A549 (cell line): ENCODE measurements at regions not wholly inside any gene's neighbourhood (a gene's known extent, or its start where the extent isn't known, plus 50 kb on each side); places are given as distances from the start of the nearest gene placed in this dataset.
A peak's percentile ranks its signal among the peaks of the same experiment; 100 is the strongest.

Source experiments
- ATAC-seq, 2 experiments: fragments of 200-7000 bp in 1 of 2; fragments of >200 bp in 1 of 2; cut with Nextera tagmentation in 1 of 2; cut with Tn5 transposase in 1 of 2; 3 replicates each; pipeline versions ENCODE4 v1.8.0 to v1.9.1; 2018 to 2020; ENCODE audit warnings: mild to moderate bottlenecking in 1 of 2, moderate library complexity in 1 of 2
- CTCF ChIA-PET: fragments of 300-600 bp; sonication (Branson Sonifier 250); formaldehyde crosslinking; extraction: SDS; loops from one replicate; lab custom pipeline; 2021; ENCODE audit warnings: antibody characterized with exemption, inconsistent platforms; lab: Yijun Ruan, JAX
- POLR2A ChIA-PET: fragments of 350-600 bp; formaldehyde crosslinking; extraction: SDS; loops from one replicate; lab custom pipeline; 2021; ENCODE audit warnings: antibody characterized with exemption, inconsistent platforms; lab: Yijun Ruan, JAX
- DNase-seq, 2 experiments: peaks; one replicate each; pipeline versions ENCODE4 v3.0.0 to v3.0.0-alpha.2; 2011 to 2016; ENCODE audit warnings: low read depth in 1 of 2, low spot score in 1 of 2
- FAIRE-seq: peaks from 2 replicates; lab custom pipeline; 2011; peaks lifted over from hg19 to GRCh38; lab: Jason Lieb, UNC
- H3K27ac ChIP-seq, 2 experiments: fragments of >200 bp; sonication (Bioruptor Twin); formaldehyde crosslinking; 3 replicates each; pipeline ENCODE4 v1.5.1; 2016 to 2017
- H3K4me1 ChIP-seq: fragments of >200 bp; sonication (Bioruptor Twin); formaldehyde crosslinking; 3 replicates; pipeline ENCODE4 v1.6.1; 2016
- H3K4me2 ChIP-seq: fragments of >200 bp; sonication (Bioruptor Twin); formaldehyde crosslinking; 3 replicates; pipeline ENCODE4 v1.6.1; 2016
- H3K4me3 ChIP-seq: fragments of >200 bp; sonication (Bioruptor Twin); formaldehyde crosslinking; 3 replicates; pipeline ENCODE4 v1.5.1; 2016
- H3K9me3 ChIP-seq: fragments of >200 bp; sonication (Bioruptor Twin); formaldehyde crosslinking; 3 replicates; pipeline ENCODE4 v1.6.1; 2016
- CBX8 ChIP-seq: fragments of 200-600 bp; sonication (generic); IDR thresholded peaks from 2 replicates; pipeline ENCODE4 v1.6.1; 2016
- CHD2 ChIP-seq: fragments of 150-350 bp; IDR thresholded peaks from 2 replicates; pipeline ENCODE4 v1.6.1; 2014; ENCODE audit warnings: low read length; ENCODE audit not compliant: partially characterized antibody
- EHF ChIP-seq: fragments of 250-450 bp; sonication (Bioruptor Pico); IDR thresholded peaks from 2 replicates; pipeline ENCODE4 v1.5.0; 2020; ENCODE audit warnings: mild to moderate bottlenecking
- EP300 ChIP-seq, 2 experiments: fragments of >200 bp; sonication (Bioruptor Twin); formaldehyde crosslinking; IDR thresholded peaks; 2 replicates in 1 of 2; 3 replicates in 1 of 2; pipeline ENCODE4 v1.6.1; 2016 to 2017
- ESRRA ChIP-seq: fragments of 150-350 bp; IDR thresholded peaks from 2 replicates; pipeline ENCODE4 v1.6.1; 2014; ENCODE audit warnings: mild to moderate bottlenecking, low read length, borderline replicate concordance
- HOXB13 ChIP-seq: fragments of 250-450 bp; sonication (Bioruptor Pico); IDR thresholded peaks from 2 replicates; pipeline ENCODE4 v1.5.0; 2020; ENCODE audit warnings: low read depth, mild to moderate bottlenecking, moderate library complexity
- JUN ChIP-seq, 2 experiments: fragments of >200 bp; sonication (Bioruptor Twin); formaldehyde crosslinking; IDR thresholded peaks; 2 replicates in 1 of 2; 3 replicates in 1 of 2; pipeline ENCODE4 v1.6.1; 2016 to 2017
- KDM1A ChIP-seq: fragments of 200-600 bp; sonication (generic); IDR thresholded peaks from 2 replicates; pipeline ENCODE4 v1.6.1; 2016; ENCODE audit warnings: low read depth, mild to moderate bottlenecking
- NFE2L2 ChIP-seq: fragments of 150-350 bp; conservative IDR thresholded peaks from 2 replicates; pipeline ENCODE4 v1.6.1; 2014; ENCODE audit warnings: low read length
- NPAS2 ChIP-seq: fragments of 250-450 bp; sonication (Bioruptor Pico); IDR thresholded peaks from 2 replicates; pipeline ENCODE4 v1.8.0; 2022; ENCODE audit warnings: mild to moderate bottlenecking, moderate library complexity, borderline replicate concordance
- POLR2A ChIP-seq: IDR thresholded peaks from 2 replicates; pipeline ENCODE4 v1.6.1; 2012; ENCODE audit warnings: mild to moderate bottlenecking, low read length
- RARB ChIP-seq: fragments of 250-450 bp; sonication (Bioruptor Pico); IDR thresholded peaks from 2 replicates; pipeline ENCODE4 v1.8.0; 2021; ENCODE audit warnings: mild to moderate bottlenecking, moderate library complexity
- RCOR1 ChIP-seq: fragments of 150-350 bp; IDR thresholded peaks from 2 replicates; pipeline ENCODE4 v1.6.1; 2014; ENCODE audit warnings: antibody characterized with exemption, low read length, low read depth
- RFX5 ChIP-seq: fragments of 450-650 bp; IDR thresholded peaks from 2 replicates; pipeline ENCODE4 v1.7.1; 2014; ENCODE audit warnings: antibody characterized with exemption, mild to moderate bottlenecking, moderate library complexity
- RNF2 ChIP-seq: fragments of 200-600 bp; sonication (generic); IDR thresholded peaks from 2 replicates; pipeline ENCODE4 v1.6.1; 2016; ENCODE audit warnings: low read depth, mild to moderate bottlenecking, antibody characterized with exemption, moderate library complexity, borderline replicate concordance
- SREBF2 ChIP-seq: fragments of 450-650 bp; IDR thresholded peaks from 2 replicates; pipeline ENCODE4 v1.6.1; 2014; ENCODE audit warnings: mild to moderate bottlenecking, moderate library complexity
- ZFP36 ChIP-seq: fragments of 450-650 bp; IDR thresholded peaks from 2 replicates; pipeline ENCODE4 v1.6.1; 2014; ENCODE audit warnings: borderline replicate concordance; ENCODE audit not compliant: partially characterized antibody
- ZNF302 ChIP-seq: fragments of 250-450 bp; sonication (Bioruptor Pico); IDR thresholded peaks from 2 replicates; pipeline ENCODE4 v1.9.0; 2021; ENCODE audit warnings: inconsistent platforms, mild to moderate bottlenecking, moderate library complexity
- WGBS: methylation state at CpG from one replicate; pipeline ENCODE4 v1.1.6; 2017; ENCODE audit errors: missing lambda C conversion rate; 5-methylcytosine and 5-hydroxymethylcytosine counted together
- TF ChIP-seq, protein P1 (sequence below): IDR thresholded peaks from 2 replicates; pipeline ENCODE4 v1.6.1; 2012; ENCODE audit warnings: low read depth, borderline replicate concordance
- TF ChIP-seq, protein P2 (sequence below): IDR thresholded peaks from 2 replicates; pipeline ENCODE4 v1.6.1; 2012
- TF ChIP-seq, protein P3 (sequence below): fragments of >200 bp; sonication (Bioruptor Twin); formaldehyde crosslinking; IDR thresholded peaks from 2 replicates; pipeline ENCODE4 v1.6.1; 2016
- TF ChIP-seq, protein P4 (sequence below): fragments of 200-600 bp; sonication (generic); IDR thresholded peaks from 2 replicates; pipeline ENCODE4 v1.6.1; 2016; ENCODE audit warnings: antibody characterized with exemption, mild to moderate bottlenecking, moderate library complexity

DNA sequence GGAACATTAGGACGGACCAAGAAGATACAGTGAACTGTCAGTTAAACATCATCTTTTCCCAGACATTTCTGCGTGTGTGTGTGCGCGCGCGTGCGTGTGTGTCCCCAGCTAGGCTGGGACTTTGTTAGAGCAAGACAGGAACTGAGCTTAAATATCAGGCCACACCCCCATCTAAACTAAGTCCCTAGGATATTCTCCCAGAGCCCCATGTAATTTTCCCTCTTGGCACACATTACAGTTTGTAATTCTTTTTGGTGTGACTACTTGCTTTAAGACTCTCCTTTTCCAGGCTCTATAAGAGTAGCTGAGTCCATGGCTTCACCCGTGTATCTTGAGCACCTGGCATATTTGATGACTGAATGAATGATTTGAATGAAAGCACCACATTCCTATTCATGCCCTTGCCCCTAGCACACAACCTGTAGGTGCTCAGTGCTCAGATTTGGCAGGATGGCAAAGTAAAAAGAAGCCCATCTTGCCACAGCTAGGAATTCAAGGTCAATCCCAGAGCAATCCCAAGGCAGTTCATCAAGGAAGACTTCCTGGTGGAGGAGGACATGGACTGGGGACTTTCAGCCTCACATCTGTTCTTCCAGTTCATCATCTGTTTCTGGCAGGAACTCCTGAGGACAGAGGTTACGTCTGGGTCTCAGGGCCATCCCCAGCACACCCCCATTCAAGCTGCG lies 69.2 kb downstream of the MRPL14 start:
- peak overlapping the region; percentile 73 for H3K4me2 ChIP-seq
- H3K27ac ChIP-seq, result peak overlapping the region; percentile 97 to 98
- peaks cover 79% of the 10 kb centered on the region for H3K4me1 ChIP-seq
- peaks cover 17% of the 10 kb centered on the region for H3K9me3 ChIP-seq
- 0 out of 3 replicates have a peak overlapping the region, but pooled peaks have one; percentile 6 for H3K4me3 ChIP-seq
- FAIRE-seq (no peak), ATAC-seq (no peak), DNase-seq (no peak)
- ChIA-PET POLR2A (interaction anchor here (0.5 to 2.1 kb wide), 4 partner anchors 15 to 631 kb away, joined by 3 to 10 read pairs (median 6); partner anchors contain the start of genes ABCC10, GTPBP2 and VEGFA), CTCF (interaction anchor here (1.0 to 5.7 kb wide), 8 partner anchors 10 to 288 kb away, joined by 3 to 49 read pairs (median 6); partner anchors contain the start of gene VEGFA)
- TF ChIP-seq, protein P1, sequence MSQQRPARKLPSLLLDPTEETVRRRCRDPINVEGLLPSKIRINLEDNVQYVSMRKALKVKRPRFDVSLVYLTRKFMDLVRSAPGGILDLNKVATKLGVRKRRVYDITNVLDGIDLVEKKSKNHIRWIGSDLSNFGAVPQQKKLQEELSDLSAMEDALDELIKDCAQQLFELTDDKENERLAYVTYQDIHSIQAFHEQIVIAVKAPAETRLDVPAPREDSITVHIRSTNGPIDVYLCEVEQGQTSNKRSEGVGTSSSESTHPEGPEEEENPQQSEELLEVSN, result no peak
- peak; percentile 99 for TF ChIP-seq ZFP36
- TF ChIP-seq RFX5, result peak; percentile 92
- WGBS, result 81% methylated on average over 9 of the region's 10 CpGs

DNA sequence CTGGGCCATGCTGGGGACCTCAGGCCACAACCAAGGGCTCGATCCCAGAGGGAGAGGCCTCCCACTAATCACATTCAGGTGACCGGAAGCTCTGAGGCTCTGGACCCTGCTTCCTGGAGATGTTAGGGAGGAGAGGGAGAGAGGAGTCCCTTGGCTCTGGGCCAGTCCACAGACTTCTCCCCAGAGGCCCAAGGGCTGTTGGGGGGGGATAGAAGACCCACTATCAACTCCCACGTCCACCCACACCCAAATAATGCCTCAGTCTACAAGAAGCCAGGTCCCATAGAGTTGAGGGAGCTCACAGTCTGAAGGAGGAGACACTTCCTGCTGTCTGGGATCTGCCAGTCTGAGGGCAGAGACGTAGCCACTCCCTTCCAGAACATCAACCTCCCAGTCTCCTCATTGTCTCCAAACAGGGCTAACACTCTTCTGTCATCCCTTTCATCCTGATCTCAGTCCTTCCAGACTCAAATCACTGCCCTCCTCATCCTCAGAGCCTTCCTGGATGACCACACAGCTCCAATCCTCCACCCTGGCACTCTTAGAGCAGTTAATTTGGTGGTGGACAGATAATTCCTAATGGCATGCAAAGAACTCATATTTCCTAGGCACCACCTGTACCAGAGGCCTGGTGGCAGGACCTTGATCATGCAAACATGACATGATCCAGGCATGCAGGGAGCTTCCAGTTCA lies 69.9 kb downstream of the MRPL14 start:
- Histone ChIP-seq H3K27ac (peak overlapping the region; percentile 97 to 98), H3K4me2 (peak overlapping the region; percentile 73), H3K9me3 (peaks cover 17% of the 10 kb centered on the region), H3K4me1 (peaks cover 83% of the 10 kb centered on the region), H3K4me3 (no peak overlapping the region)
- POLR2A ChIA-PET, result interaction anchor here (1.4 to 2.1 kb wide), 2 partner anchors 15 to 287 kb away, joined by 8 to 10 read pairs; partner anchors contain the start of gene VEGFA
- TF ChIP-seq ZFP36 (peak; percentile 43), EHF (no peak)
- TF ChIP-seq, protein P1, result no peak
- DNase-seq (no peak), ATAC-seq (0 out of 6 replicates have a peak, but pooled peaks of 1 of the 2 experiments have one; percentile 5), FAIRE-seq (no peak)
- 76% methylated on average over 4 of the region's 4 CpGs for WGBS
- CTCF ChIA-PET, result interaction anchor here (1.0 to 5.7 kb wide), 9 partner anchors 10 to 288 kb away, joined by 3 to 49 read pairs (median 5); partner anchors contain the start of gene VEGFA

DNA sequence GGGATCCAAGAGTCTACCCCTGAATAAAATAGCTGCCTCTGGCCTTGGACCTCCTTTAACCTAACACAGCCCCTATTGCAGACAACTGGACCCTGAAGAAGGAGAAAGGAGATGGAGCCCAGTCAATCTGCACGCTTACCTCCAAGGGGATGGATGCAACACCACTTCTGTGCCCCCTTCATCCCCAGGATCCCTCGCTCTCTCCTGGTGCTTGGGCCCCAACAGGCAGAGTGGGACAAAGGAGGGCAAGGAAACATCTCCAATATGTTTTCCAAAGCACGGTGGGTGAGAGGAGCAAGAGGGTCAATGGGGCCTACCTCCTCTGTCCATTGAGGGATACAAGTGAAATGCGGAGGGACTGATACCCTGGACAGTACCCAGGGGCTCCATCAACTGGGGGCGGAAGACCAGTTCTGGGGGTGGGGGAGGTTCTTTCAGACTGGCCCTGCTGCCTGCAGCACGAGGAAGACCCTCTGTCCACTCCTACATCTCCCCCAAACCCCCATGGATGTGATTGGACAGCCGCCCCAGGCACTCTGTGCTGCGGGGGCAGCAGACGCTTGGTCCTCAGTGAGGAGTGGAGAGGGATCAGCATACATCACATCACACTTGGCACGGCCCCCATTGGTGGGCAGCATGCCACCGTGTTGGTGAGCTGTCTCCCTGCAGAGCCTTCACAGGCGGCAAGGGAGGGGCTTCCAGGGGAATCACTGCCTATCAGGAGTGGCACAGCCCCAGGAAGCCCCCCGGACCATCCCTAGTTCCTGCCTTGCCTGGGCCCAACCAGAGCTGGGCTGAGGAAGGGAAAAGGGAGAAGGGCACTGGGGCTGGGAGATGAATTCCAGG lies 70.6 kb downstream of the MRPL14 start:
- H3K9me3 ChIP-seq, result peaks cover 17% of the 10 kb centered on the region
- peak overlapping the region; percentile 73 for H3K4me2 ChIP-seq
- peak overlapping the region; percentile 97 to 98 for H3K27ac ChIP-seq
- FAIRE-seq (no peak), DNase-seq (no peak)
- H3K4me3 ChIP-seq, result no peak overlapping the region
- ChIA-PET CTCF (interaction anchor here (1.4 to 2.1 kb wide), 4 partner anchors 11 to 53 kb away, joined by 3 to 6 read pairs (median 4); no protein-coding TSS in a partner anchor), POLR2A (interaction anchor here (2.1 kb wide), 1 partner anchor 287 kb away, joined by 8 read pairs; the partner anchor contains the start of gene VEGFA)
- WGBS, result 75% methylated on average over 4 of the region's 13 CpGs
- peaks cover 83% of the 10 kb centered on the region for H3K4me1 ChIP-seq
- TF ChIP-seq KDM1A (no peak), JUN (IDR thresholded peaks at IDR 0.05) (no peak), RNF2 (no peak), EP300 (IDR thresholded peaks at IDR 0.05) (no peak), ESRRA (no peak), ZNF302 (CRISPR knock-in tag) (no peak), RCOR1 (no peak), RARB (no peak), CBX8 (no peak), CHD2 (no peak), SREBF2 (no peak), POLR2A (no peak), NPAS2 (CRISPR knock-in tag) (no peak), HOXB13 (CRISPR knock-in tag) (no peak), NFE2L2 (no peak), ZFP36 (no peak)
- TF ChIP-seq, protein P2, sequence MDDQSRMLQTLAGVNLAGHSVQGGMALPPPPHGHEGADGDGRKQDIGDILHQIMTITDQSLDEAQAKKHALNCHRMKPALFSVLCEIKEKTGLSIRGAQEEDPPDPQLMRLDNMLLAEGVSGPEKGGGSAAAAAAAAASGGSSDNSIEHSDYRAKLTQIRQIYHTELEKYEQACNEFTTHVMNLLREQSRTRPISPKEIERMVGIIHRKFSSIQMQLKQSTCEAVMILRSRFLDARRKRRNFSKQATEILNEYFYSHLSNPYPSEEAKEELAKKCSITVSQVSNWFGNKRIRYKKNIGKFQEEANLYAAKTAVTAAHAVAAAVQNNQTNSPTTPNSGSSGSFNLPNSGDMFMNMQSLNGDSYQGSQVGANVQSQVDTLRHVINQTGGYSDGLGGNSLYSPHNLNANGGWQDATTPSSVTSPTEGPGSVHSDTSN, result no peak
- TF ChIP-seq, protein P3, sequence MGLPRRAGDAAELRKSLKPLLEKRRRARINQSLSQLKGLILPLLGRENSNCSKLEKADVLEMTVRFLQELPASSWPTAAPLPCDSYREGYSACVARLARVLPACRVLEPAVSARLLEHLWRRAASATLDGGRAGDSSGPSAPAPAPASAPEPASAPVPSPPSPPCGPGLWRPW, result no peak
- TF ChIP-seq, protein P4, sequence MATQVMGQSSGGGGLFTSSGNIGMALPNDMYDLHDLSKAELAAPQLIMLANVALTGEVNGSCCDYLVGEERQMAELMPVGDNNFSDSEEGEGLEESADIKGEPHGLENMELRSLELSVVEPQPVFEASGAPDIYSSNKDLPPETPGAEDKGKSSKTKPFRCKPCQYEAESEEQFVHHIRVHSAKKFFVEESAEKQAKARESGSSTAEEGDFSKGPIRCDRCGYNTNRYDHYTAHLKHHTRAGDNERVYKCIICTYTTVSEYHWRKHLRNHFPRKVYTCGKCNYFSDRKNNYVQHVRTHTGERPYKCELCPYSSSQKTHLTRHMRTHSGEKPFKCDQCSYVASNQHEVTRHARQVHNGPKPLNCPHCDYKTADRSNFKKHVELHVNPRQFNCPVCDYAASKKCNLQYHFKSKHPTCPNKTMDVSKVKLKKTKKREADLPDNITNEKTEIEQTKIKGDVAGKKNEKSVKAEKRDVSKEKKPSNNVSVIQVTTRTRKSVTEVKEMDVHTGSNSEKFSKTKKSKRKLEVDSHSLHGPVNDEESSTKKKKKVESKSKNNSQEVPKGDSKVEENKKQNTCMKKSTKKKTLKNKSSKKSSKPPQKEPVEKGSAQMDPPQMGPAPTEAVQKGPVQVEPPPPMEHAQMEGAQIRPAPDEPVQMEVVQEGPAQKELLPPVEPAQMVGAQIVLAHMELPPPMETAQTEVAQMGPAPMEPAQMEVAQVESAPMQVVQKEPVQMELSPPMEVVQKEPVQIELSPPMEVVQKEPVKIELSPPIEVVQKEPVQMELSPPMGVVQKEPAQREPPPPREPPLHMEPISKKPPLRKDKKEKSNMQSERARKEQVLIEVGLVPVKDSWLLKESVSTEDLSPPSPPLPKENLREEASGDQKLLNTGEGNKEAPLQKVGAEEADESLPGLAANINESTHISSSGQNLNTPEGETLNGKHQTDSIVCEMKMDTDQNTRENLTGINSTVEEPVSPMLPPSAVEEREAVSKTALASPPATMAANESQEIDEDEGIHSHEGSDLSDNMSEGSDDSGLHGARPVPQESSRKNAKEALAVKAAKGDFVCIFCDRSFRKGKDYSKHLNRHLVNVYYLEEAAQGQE, result no peak
- TF ChIP-seq, all 56 proteins: peak for 0
- no peak for ATAC-seq
